Thyroid gland (tissue), 4 donors: ENCODE measurements at regions not wholly inside any gene's neighbourhood (a gene's known extent, or its start where the extent isn't known, plus 50 kb on each side); places are given as distances from the start of the nearest gene placed in this dataset.

ENCODE experiments used
- DNase-seq, 2 donors: peaks; one replicate each; pipeline ENCODE4 v3.0.0-alpha.2; 2019
- H3K27ac ChIP-seq, 3 donors: fragments of 200-600 bp; sonication (generic); 1 replicate in 2 of 3; 2 replicates in 1 of 3; pipeline ENCODE4 v1.5.1; 2016 to 2019; ENCODE audit warnings: mild to moderate bottlenecking in 1 of 3, moderate library complexity in 1 of 3
- H3K27me3 ChIP-seq: fragments of 200-600 bp; sonication (generic); one replicate; pipeline ENCODE4 v1.5.1; 2019
- H3K36me3 ChIP-seq, 2 donors: fragments of 200-600 bp; sonication (generic); one replicate each; pipeline ENCODE4 v1.5.1; 2016 to 2019
- H3K4me1 ChIP-seq, 2 donors: fragments of 200-600 bp; sonication (generic); one replicate each; pipeline ENCODE4 v1.5.1; 2017 to 2019
- H3K4me3 ChIP-seq, 3 donors: fragments of 200-600 bp; sonication (generic); replicated peaks in 1 of 3; 1 replicate in 2 of 3; 2 replicates in 1 of 3; pipeline ENCODE4 v1.5.1; 2016; ENCODE audit warnings: mild to moderate bottlenecking in 1 of 3
- H3K9me3 ChIP-seq: fragments of 200-600 bp; sonication (generic); one replicate; pipeline ENCODE4 v1.5.1; 2017
- CTCF ChIP-seq, 6 experiments: fragments of 200-600 bp in 3 of 6; fragments of 450-650 bp in 3 of 6; sonication (generic) in 3 of 6; IDR thresholded peaks; one replicate each; pipeline ENCODE4 v1.5.1; 2016 to 2019; ENCODE audit warnings: antibody characterized with exemption in 6 of 6, mild to moderate bottlenecking in 2 of 6, inconsistent platforms in 1 of 6, moderate library complexity in 1 of 6
- POLR2A ChIP-seq, 2 donors: fragments of 450-650 bp; IDR thresholded peaks; one replicate each; pipeline ENCODE4 v1.6.1; 2017; ENCODE audit warnings: antibody characterized with exemption in 2 of 2, mild to moderate bottlenecking in 2 of 2, moderate library complexity in 1 of 2
- WGBS, 2 donors: methylation state at CpG; one replicate each; pipeline ENCODE4 v1.1.5; 2017; 5-methylcytosine and 5-hydroxymethylcytosine counted together
- intact Hi-C: fragments of 100-400 bp; cut with DNase I; formaldehyde crosslinking; loops from one replicate; pipeline ENCODE4 v1.15.1; 2023

- intact Hi-C loops = no loop called here
- Histone ChIP-seq H3K9me3 (no peaks in the 10 kb centered on the region), H3K4me1 (peaks cover 0 to 3% of the 10 kb centered on the region in 2 donors), H3K36me3 (no peaks in the 10 kb centered on the region), H3K27me3 (no peaks in the 10 kb centered on the region), H3K27ac (no peak overlapping the region), H3K4me3 (no peak overlapping the region)
- WGBS, 2 donors = 95 to 97% methylated on average over 17 of the region's 17 CpGs
- TF ChIP-seq CTCF (IDR thresholded peaks at IDR 0.05) = no peak
- TF ChIP-seq POLR2A (IDR thresholded peaks at IDR 0.05) = no peak
- DNase-seq = no peak
Observed at GRCh38 chr4:185924458-185925044, 112.6 kb upstream of the SORBS2 start.

- Histone ChIP-seq H3K9me3 (no peaks in the 10 kb centered on the region), H3K4me3 (no peak overlapping the region), H3K27me3 (no peaks in the 10 kb centered on the region), H3K27ac (no peak overlapping the region), H3K36me3 (no peaks in the 10 kb centered on the region), H3K4me1 (peaks cover 0 to 3% of the 10 kb centered on the region in 2 donors)
- TF ChIP-seq POLR2A (IDR thresholded peaks at IDR 0.05) (no peak), CTCF (IDR thresholded peaks at IDR 0.05) (no peak)
- 82 to 90% methylated on average over 15 of the region's 15 CpGs for WGBS, 2 donors
- no peak for DNase-seq
- intact Hi-C loops = no loop called here
Observed at GRCh38 chr4:185925910-185926360, 113.9 kb upstream of the SORBS2 start.

GRCh38 chr4:185931375-185931774, 119.4 kb upstream of the SORBS2 start:
- no peak for DNase-seq
- Histone ChIP-seq H3K4me3 (no peak overlapping the region), H3K4me1 (no peaks in the 10 kb centered on the region), H3K27ac (no peak overlapping the region), H3K27me3 (no peaks in the 10 kb centered on the region), H3K36me3 (no peaks in the 10 kb centered on the region), H3K9me3 (no peaks in the 10 kb centered on the region)
- 93 to 99% methylated on average over 5 of the region's 5 CpGs for WGBS, 2 donors
- TF ChIP-seq POLR2A (IDR thresholded peaks at IDR 0.05) = no peak
- TF ChIP-seq CTCF (IDR thresholded peaks at IDR 0.05) = no peak
- intact Hi-C loops = no loop called here

- intact Hi-C loops = no loop called here
- no peak for TF ChIP-seq CTCF (IDR thresholded peaks at IDR 0.05)
- no peak for TF ChIP-seq POLR2A (IDR thresholded peaks at IDR 0.05)
- Histone ChIP-seq H3K27ac (no peak overlapping the region), H3K4me1 (peaks cover 0 to 5% of the 10 kb centered on the region in 2 donors), H3K27me3 (no peaks in the 10 kb centered on the region), H3K4me3 (no peak overlapping the region), H3K36me3 (no peaks in the 10 kb centered on the region), H3K9me3 (no peaks in the 10 kb centered on the region)
- no peak for DNase-seq
- 70 to 77% methylated on average over 3 of the region's 3 CpGs for whole genome bisulfite sequencing, 2 donors
Observed at GRCh38 chr4:185931986-185932385, 120.0 kb upstream of the SORBS2 start.

- DNase-seq = no peak
- Histone ChIP-seq H3K36me3 (no peaks in the 10 kb centered on the region), H3K4me1 (peaks cover 0 to 5% of the 10 kb centered on the region in 2 donors), H3K27me3 (no peaks in the 10 kb centered on the region), H3K9me3 (no peaks in the 10 kb centered on the region), H3K4me3 (no peak overlapping the region), H3K27ac (no peak overlapping the region)
- TF ChIP-seq CTCF (IDR thresholded peaks at IDR 0.05) (no peak), POLR2A (IDR thresholded peaks at IDR 0.05) (no peak)
- intact Hi-C loops = no loop called here
- 63 to 77% methylated on average over 5 of the region's 5 CpGs for WGBS, 2 donors
Observed at GRCh38 chr4:185932491-185932890, 120.5 kb upstream of the SORBS2 start.
